MM.1S (cell line): ENCODE measurements at regions not wholly inside any gene's neighbourhood (a gene's known extent, or its start where the extent isn't known, plus 50 kb on each side); places are given as distances from the start of the nearest gene placed in this dataset.

ENCODE experiments used
- DNase-seq: peaks from one replicate; pipeline ENCODE4 v3.0.0-alpha.2; 2015
- H2AFZ ChIP-seq: fragments of 300-600 bp; sonication (generic); 2 replicates; pipeline ENCODE4 v1.6.0; 2016; ENCODE audit warnings: antibody characterized with exemption, low read length
- H3F3A ChIP-seq: fragments of 300-600 bp; sonication (generic); 2 replicates; pipeline ENCODE4 v1.6.1; 2016; ENCODE audit warnings: mild to moderate bottlenecking, antibody characterized with exemption, low read length, moderate library complexity, mixed read lengths; ENCODE audit not compliant: insufficient read depth
- H3K27ac ChIP-seq: fragments of 300-600 bp; sonication (generic); 2 replicates; pipeline ENCODE4 v1.5.1; 2016; ENCODE audit warnings: mild to moderate bottlenecking, low read length
- H3K27me3 ChIP-seq: fragments of 300-600 bp; sonication (generic); replicated peaks from 2 replicates; pipeline ENCODE4 v1.6.0; 2016; ENCODE audit warnings: low read length; ENCODE audit not compliant: insufficient read depth
- H3K36me3 ChIP-seq: fragments of 300-600 bp; sonication (generic); replicated peaks from 2 replicates; pipeline ENCODE4 v1.6.1; 2016; ENCODE audit warnings: mild to moderate bottlenecking, low read length, mixed read lengths; ENCODE audit not compliant: insufficient read depth
- H3K4me1 ChIP-seq: fragments of 300-600 bp; sonication (generic); 2 replicates; pipeline ENCODE4 v1.6.1; 2016; ENCODE audit warnings: low read length, mixed read lengths
- H3K4me2 ChIP-seq: fragments of 300-600 bp; sonication (generic); 2 replicates; pipeline ENCODE4 v1.6.0; 2016; ENCODE audit warnings: low read depth, low read length
- H3K4me3 ChIP-seq: fragments of 300-600 bp; sonication (generic); 2 replicates; pipeline ENCODE4 v1.5.1; 2016; ENCODE audit warnings: low read length, mixed read lengths
- H3K79me2 ChIP-seq: fragments of 300-600 bp; sonication (generic); 2 replicates; pipeline ENCODE4 v1.6.1; 2016; ENCODE audit warnings: mixed run types, low read length, mixed read lengths
- H3K9ac ChIP-seq: fragments of 300-600 bp; sonication (generic); 2 replicates; pipeline ENCODE4 v1.6.1; 2016; ENCODE audit warnings: low read length, mixed read lengths
- H3K9me2 ChIP-seq: fragments of 300-600 bp; sonication (generic); replicated peaks from 2 replicates; pipeline ENCODE4 v1.6.1; 2016; ENCODE audit warnings: mild to moderate bottlenecking, low read length, mixed read lengths; ENCODE audit not compliant: insufficient read depth
- H3K9me3 ChIP-seq: fragments of 300-600 bp; sonication (generic); replicated peaks from 2 replicates; pipeline ENCODE4 v1.6.1; 2016; ENCODE audit warnings: mild to moderate bottlenecking, low read length, mixed read lengths; ENCODE audit not compliant: insufficient read depth
- H4K20me1 ChIP-seq: fragments of 300-600 bp; sonication (generic); 2 replicates; pipeline ENCODE4 v1.6.1; 2016; ENCODE audit warnings: mild to moderate bottlenecking, low read length, moderate library complexity, mixed read lengths; ENCODE audit not compliant: insufficient read depth
- EZH2 ChIP-seq: fragments of 300-600 bp; sonication (generic); optimal IDR thresholded peaks from 2 replicates; pipeline ENCODE3; 2017; ENCODE audit warnings: low read depth, mild to moderate bottlenecking, antibody characterized with exemption, low read length, mixed read lengths
- EZH2phosphoT487 ChIP-seq: fragments of 300-600 bp; sonication (generic); IDR thresholded peaks from 2 replicates; pipeline ENCODE4 v1.6.1; 2018; ENCODE audit warnings: antibody characterized with exemption, low read length
- TF ChIP-seq, protein P1 (sequence below): fragments of 300-600 bp; sonication (generic); IDR thresholded peaks from 2 replicates; pipeline ENCODE4 v1.5.1; 2016; ENCODE audit warnings: antibody characterized with exemption, low read length, mixed read lengths

GRCh38 chr1:157240495-157241184 is 102.4 kb upstream of the ETV3 start:
- H3K4me1 ChIP-seq, result no peaks in the 10 kb centered on the region
- no peak overlapping the region for H3K4me3 ChIP-seq
- H3K27me3 ChIP-seq, result no peaks in the 10 kb centered on the region
- DNase-seq, result no peak
- H3K36me3 ChIP-seq, result no peaks in the 10 kb centered on the region
- TF ChIP-seq EZH2phosphoT487 (no peak), EZH2 (no peak)
- TF ChIP-seq, protein P1, sequence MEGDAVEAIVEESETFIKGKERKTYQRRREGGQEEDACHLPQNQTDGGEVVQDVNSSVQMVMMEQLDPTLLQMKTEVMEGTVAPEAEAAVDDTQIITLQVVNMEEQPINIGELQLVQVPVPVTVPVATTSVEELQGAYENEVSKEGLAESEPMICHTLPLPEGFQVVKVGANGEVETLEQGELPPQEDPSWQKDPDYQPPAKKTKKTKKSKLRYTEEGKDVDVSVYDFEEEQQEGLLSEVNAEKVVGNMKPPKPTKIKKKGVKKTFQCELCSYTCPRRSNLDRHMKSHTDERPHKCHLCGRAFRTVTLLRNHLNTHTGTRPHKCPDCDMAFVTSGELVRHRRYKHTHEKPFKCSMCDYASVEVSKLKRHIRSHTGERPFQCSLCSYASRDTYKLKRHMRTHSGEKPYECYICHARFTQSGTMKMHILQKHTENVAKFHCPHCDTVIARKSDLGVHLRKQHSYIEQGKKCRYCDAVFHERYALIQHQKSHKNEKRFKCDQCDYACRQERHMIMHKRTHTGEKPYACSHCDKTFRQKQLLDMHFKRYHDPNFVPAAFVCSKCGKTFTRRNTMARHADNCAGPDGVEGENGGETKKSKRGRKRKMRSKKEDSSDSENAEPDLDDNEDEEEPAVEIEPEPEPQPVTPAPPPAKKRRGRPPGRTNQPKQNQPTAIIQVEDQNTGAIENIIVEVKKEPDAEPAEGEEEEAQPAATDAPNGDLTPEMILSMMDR, result no peak
- no peak overlapping the region for H3K9ac ChIP-seq
- no peak overlapping the region for H3K4me2 ChIP-seq
- no peaks in the 10 kb centered on the region for H3K9me3 ChIP-seq
- H3F3A ChIP-seq, result no peaks in the 10 kb centered on the region
- H3K9me2 ChIP-seq, result no peaks in the 10 kb centered on the region
- H2AFZ ChIP-seq, result no peak overlapping the region
- H4K20me1 ChIP-seq, result no peaks in the 10 kb centered on the region
- H3K79me2 ChIP-seq, result no peaks in the 10 kb centered on the region
- H3K27ac ChIP-seq, result no peak overlapping the region

DNA sequence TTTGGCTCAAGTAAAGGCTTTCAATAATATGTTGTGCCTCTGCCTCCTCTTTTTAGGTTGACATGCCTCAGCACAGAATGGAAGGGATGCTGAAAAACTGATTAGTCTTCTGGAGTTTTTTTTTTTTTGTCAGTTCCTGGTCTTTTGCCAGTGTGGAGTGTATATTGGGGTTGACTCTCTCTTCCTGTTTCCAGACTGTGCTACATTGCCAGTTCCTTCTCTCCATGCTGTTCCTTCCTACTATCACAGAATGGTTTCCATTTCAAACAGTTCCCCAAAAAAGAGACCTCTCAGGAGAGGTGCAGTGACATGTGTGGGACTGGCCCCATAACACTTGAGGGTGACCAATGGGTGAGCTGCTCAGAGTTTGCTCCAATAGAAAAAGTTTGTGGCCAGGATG is 101.7 kb upstream of the ETV3 start:
- Histone ChIP-seq H3K36me3 (no peaks in the 10 kb centered on the region), H3K4me3 (no peak overlapping the region), H3K4me2 (no peak overlapping the region), H3K27me3 (no peaks in the 10 kb centered on the region), H3K9me3 (no peaks in the 10 kb centered on the region), H4K20me1 (no peaks in the 10 kb centered on the region), H3K4me1 (no peaks in the 10 kb centered on the region), H2AFZ (no peak overlapping the region), H3F3A (no peaks in the 10 kb centered on the region), H3K9me2 (no peaks in the 10 kb centered on the region), H3K79me2 (no peaks in the 10 kb centered on the region), H3K27ac (no peak overlapping the region), H3K9ac (no peak overlapping the region)
- DNase-seq, result no peak
- no peak for TF ChIP-seq EZH2
- no peak for TF ChIP-seq EZH2phosphoT487
- TF ChIP-seq, protein P1, result no peak

GRCh38 chr1:157238585-157238984 is 100.4 kb upstream of the ETV3 start:
- H3K27ac ChIP-seq, result no peak overlapping the region
- no peak for DNase-seq
- no peak overlapping the region for H3K4me3 ChIP-seq
- TF ChIP-seq, protein P1, result no peak
- TF ChIP-seq EZH2, result no peak
- no peaks in the 10 kb centered on the region for H3K79me2 ChIP-seq
- H3K9me2 ChIP-seq, result no peaks in the 10 kb centered on the region
- H4K20me1 ChIP-seq, result no peaks in the 10 kb centered on the region
- H3K4me1 ChIP-seq, result no peaks in the 10 kb centered on the region
- no peaks in the 10 kb centered on the region for H3K27me3 ChIP-seq
- H2AFZ ChIP-seq, result no peak overlapping the region
- no peaks in the 10 kb centered on the region for H3F3A ChIP-seq
- no peaks in the 10 kb centered on the region for H3K36me3 ChIP-seq
- no peak overlapping the region for H3K4me2 ChIP-seq
- H3K9ac ChIP-seq, result no peak overlapping the region
- H3K9me3 ChIP-seq, result no peaks in the 10 kb centered on the region
